GM21381 (cell line): ENCODE measurements at regions not wholly inside any gene's neighbourhood (a gene's known extent, or its start where the extent isn't known, plus 50 kb on each side); places are given as distances from the start of the nearest gene placed in this dataset.

Experiments
- ATAC-seq: cut with Tn5 transposase; IDR thresholded peaks from one replicate; pipeline ENCODE4 v1.9.1; 2021; ENCODE audit warnings: mild to moderate bottlenecking, moderate library complexity; ENCODE audit not compliant: unreplicated experiment

- ATAC-seq, result no peak
These were observed 258.1 kb downstream of the KLF6 start for GRCh38 chr10:3526727-3527501.

- no peak for ATAC-seq
These were observed 259.1 kb downstream of the KLF6 start for GRCh38 chr10:3525832-3526449.

- ATAC-seq, result no peak
These were observed 260.7 kb downstream of the KLF6 start for GRCh38 chr10:3524086-3524960.

- no peak for ATAC-seq
These were observed 261.5 kb downstream of the KLF6 start for GRCh38 chr10:3523309-3524050.

- ATAC-seq, result no peak
These were observed 268.1 kb downstream of the KLF6 start for GRCh38 chr10:3516923-3517255.

GRCh38 chr10:3516234-3516922 lies 268.6 kb downstream of the KLF6 start:
- ATAC-seq, result no peak

- no peak for ATAC-seq
These were observed 270.3 kb downstream of the KLF6 start for GRCh38 chr10:3514691-3515090.

- ATAC-seq, result no peak
These were observed 272.7 kb downstream of the KLF6 start for GRCh38 chr10:3512263-3512662.

- no peak for ATAC-seq
These were observed 273.5 kb downstream of the KLF6 start for GRCh38 chr10:3511483-3511882.

- no peak for ATAC-seq
These were observed 274.3 kb downstream of the KLF6 start for GRCh38 chr10:3510741-3511140.

GRCh38 chr10:3509355-3509754 lies 275.7 kb downstream of the KLF6 start:
- no peak for ATAC-seq

- no peak for ATAC-seq
These were observed 281.7 kb downstream of the KLF6 start for GRCh38 chr10:3503299-3503698.

- no peak for ATAC-seq
These were observed 282.3 kb downstream of the KLF6 start for GRCh38 chr10:3502673-3503072.

- ATAC-seq, result no peak
These were observed 284.6 kb downstream of the KLF6 start for GRCh38 chr10:3500408-3500856.

- ATAC-seq, result no peak
These were observed 285.9 kb downstream of the KLF6 start for GRCh38 chr10:3499120-3499519.

- ATAC-seq, result no peak
These were observed 287.4 kb downstream of the KLF6 start for GRCh38 chr10:3497581-3497980.

GRCh38 chr10:3496138-3496537 lies 288.9 kb downstream of the KLF6 start:
- ATAC-seq, result no peak

GRCh38 chr10:3495281-3495680 lies 289.7 kb downstream of the KLF6 start:
- no peak for ATAC-seq

- ATAC-seq, result no peak
These were observed 290.2 kb downstream of the KLF6 start for GRCh38 chr10:3494838-3495230.

GRCh38 chr10:3494131-3494837 lies 290.7 kb downstream of the KLF6 start:
- no peak for ATAC-seq
